SK-N-SH (cell line): ENCODE measurements at regions not wholly inside any gene's neighbourhood (a gene's known extent, or its start where the extent isn't known, plus 50 kb on each side); places are given as distances from the start of the nearest gene placed in this dataset.

Experiments
- CTCF ChIP-seq: fragments of 200-600 bp; sonication (generic); IDR thresholded peaks from 2 replicates; pipeline ENCODE4 v1.6.1; 2017; ENCODE audit warnings: antibody characterized with exemption, mild to moderate bottlenecking, moderate library complexity
- EP300 ChIP-seq, 2 experiments: IDR thresholded peaks; 2 replicates each; pipeline versions ENCODE4 v1.4.0 to v1.6.1; 2012; ENCODE audit warnings: borderline replicate concordance in 1 of 2, low read depth in 1 of 2, low read length in 1 of 2
- EZH2phosphoT487 ChIP-seq: fragments of 200-600 bp; sonication (generic); IDR thresholded peaks from 2 replicates; pipeline ENCODE4 v1.6.1; 2017; ENCODE audit warnings: low read depth, mixed run types, mild to moderate bottlenecking, antibody characterized with exemption, moderate library complexity, borderline replicate concordance
- JUND ChIP-seq: IDR thresholded peaks from 2 replicates; pipeline ENCODE4 v1.4.0; 2012
- MAX ChIP-seq: IDR thresholded peaks from 2 replicates; pipeline ENCODE4 v1.4.0; 2012; ENCODE audit warnings: low read depth
- MXI1 ChIP-seq: IDR thresholded peaks from 2 replicates; pipeline ENCODE4 v1.6.1; 2012; ENCODE audit warnings: mild to moderate bottlenecking, low read depth, low read length, improper control_type of control experiment
- POLR2AphosphoS5 ChIP-seq: IDR thresholded peaks from 2 replicates; pipeline ENCODE4 v1.6.1; 2012; ENCODE audit warnings: low read depth, low read length
- RCOR1 ChIP-seq: fragments of 150-350 bp; IDR thresholded peaks from 2 replicates; pipeline ENCODE4 v1.6.1; 2017; ENCODE audit warnings: antibody characterized with exemption, low read length
- TF ChIP-seq, protein P1 (sequence below): fragments of 150-350 bp; IDR thresholded peaks from 2 replicates; pipeline ENCODE4 v1.6.1; 2017; ENCODE audit warnings: antibody characterized with exemption, low read length, low read depth, borderline replicate concordance
- TF ChIP-seq, protein P2 (sequence below): IDR thresholded peaks from 2 replicates; pipeline ENCODE4; 2012

DNA sequence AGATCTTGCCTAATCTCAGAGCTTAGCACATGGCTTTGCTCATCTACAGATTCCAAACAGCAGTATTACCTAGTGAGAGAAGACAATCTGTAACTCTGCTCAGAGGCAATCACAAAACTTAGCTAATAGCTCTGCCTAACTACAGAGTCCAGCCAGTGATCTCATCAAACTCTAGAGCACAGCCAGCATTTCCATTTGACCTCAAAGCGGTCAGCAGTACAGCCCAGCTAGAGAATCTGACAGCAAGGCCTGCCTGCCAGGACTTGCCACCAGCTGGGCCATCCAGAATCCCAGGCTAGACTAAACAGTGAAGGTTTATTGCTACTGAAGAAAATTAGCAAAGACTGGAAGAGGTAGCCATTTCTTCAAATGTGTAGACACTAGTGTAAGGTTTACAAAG, 217.9 kb upstream of the VLDLR start:
- TF ChIP-seq CTCF (no peak), EP300 (IDR thresholded peaks at IDR 0.05; ENCODE audit: borderline replicate concordance in 1 of 2, low read depth in 1 of 2, low read length in 1 of 2) (no peak), MXI1 (no peak), POLR2AphosphoS5 (no peak), MAX (no peak), EZH2phosphoT487 (no peak), RCOR1 (no peak), JUND (no peak)
- TF ChIP-seq, protein P1, sequence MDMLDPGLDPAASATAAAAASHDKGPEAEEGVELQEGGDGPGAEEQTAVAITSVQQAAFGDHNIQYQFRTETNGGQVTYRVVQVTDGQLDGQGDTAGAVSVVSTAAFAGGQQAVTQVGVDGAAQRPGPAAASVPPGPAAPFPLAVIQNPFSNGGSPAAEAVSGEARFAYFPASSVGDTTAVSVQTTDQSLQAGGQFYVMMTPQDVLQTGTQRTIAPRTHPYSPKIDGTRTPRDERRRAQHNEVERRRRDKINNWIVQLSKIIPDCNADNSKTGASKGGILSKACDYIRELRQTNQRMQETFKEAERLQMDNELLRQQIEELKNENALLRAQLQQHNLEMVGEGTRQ: no peak
- TF ChIP-seq, protein P2, sequence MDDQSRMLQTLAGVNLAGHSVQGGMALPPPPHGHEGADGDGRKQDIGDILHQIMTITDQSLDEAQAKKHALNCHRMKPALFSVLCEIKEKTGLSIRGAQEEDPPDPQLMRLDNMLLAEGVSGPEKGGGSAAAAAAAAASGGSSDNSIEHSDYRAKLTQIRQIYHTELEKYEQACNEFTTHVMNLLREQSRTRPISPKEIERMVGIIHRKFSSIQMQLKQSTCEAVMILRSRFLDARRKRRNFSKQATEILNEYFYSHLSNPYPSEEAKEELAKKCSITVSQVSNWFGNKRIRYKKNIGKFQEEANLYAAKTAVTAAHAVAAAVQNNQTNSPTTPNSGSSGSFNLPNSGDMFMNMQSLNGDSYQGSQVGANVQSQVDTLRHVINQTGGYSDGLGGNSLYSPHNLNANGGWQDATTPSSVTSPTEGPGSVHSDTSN: no peak
